ENCODE measurements at regions not wholly inside any gene's neighbourhood (a gene's known extent, or its start where the extent isn't known, plus 50 kb on each side); places are given as distances from the start of the nearest gene placed in this dataset.
"Not testable (repeated sequence)": the region's sequence is repeated elsewhere in the genome, so short reads cannot be mapped to it uniquely, and the experiment has no call there.

- no peak for DNase-seq
Measured at GRCh38 chr18:38250971-38251370, 685.4 kb upstream of the CELF4 start.

- DNase-seq = no peak
Measured at GRCh38 chr18:38244480-38244879, 678.9 kb upstream of the CELF4 start.

GRCh38 chr18:38243291-38243690, 677.7 kb upstream of the CELF4 start:
- DNase-seq = no peak

DNA sequence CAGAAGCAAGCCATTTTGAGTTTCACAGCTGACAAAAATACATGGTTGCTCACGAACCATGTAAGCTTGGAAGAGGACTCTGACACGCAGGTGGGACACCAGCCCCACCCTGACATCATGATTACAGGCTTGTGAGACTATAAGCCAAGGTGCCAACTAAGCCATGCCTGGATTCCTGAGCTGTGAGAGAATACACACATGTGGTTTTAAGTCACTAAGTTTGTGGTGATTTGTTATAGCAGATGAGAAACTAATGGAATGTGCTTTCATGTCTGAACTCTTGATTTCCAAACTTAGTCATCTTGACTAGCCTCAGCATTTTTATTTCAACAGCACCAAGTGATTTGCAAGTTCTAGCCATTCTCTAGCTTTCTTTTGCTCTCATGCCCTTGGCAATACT, 676.1 kb upstream of the CELF4 start:
- DNase-seq = no peak

- DNase-seq = no peak
Measured at GRCh38 chr18:38241216-38241615, 675.6 kb upstream of the CELF4 start.

GRCh38 chr18:38239606-38240005, 674.0 kb upstream of the CELF4 start:
- no peak for DNase-seq

DNA sequence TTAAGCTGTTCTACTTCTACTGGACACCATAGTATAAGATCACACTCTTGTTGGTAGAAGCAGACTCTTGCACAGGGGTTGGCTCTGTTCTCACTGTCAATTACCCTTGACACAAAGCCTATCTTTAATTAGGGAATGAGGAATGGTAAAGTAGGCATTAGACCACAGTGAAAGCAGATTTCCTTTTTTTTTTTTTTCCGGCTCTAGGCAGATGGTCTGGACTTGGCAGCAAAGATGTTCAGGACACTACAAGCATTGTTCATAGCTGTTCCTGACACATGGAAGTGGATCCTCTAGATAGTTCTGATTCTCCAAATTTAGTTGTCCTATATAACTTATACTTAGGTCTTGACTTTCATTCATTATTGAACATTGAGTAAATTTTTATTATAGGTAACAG, 672.2 kb upstream of the CELF4 start:
- no peak for DNase-seq

- DNase-seq = no peak
Measured at GRCh38 chr18:38221476-38222100, 656.0 kb upstream of the CELF4 start.

DNA sequence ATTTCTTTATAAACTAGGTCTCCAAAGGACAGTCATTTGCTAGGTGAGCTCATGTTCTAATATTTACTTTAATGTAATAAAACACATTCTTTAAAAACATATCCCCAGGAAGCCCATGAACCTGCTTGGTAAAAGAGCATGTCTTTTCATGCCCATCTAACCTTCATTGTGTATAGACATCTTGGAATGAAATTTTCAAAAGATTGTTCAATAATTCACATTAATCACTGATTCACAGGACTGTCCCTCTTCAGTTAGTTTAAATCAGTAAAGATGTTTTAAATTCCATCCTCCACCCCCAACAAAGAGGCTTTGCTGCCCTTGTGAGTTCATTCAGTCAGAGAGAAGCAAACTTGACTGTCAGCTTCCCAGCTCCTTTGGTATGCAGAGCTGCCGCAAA, 633.4 kb upstream of the CELF4 start:
- DNase-seq = no peak

- no peak for DNase-seq
Measured at GRCh38 chr18:38198526-38198925, 632.9 kb upstream of the CELF4 start.

- DNase-seq = no peak
Measured at GRCh38 chr18:38186491-38186890, 620.9 kb upstream of the CELF4 start.

GRCh38 chr18:38174594-38174993, 609.0 kb upstream of the CELF4 start:
- DNase-seq = no peak

DNA sequence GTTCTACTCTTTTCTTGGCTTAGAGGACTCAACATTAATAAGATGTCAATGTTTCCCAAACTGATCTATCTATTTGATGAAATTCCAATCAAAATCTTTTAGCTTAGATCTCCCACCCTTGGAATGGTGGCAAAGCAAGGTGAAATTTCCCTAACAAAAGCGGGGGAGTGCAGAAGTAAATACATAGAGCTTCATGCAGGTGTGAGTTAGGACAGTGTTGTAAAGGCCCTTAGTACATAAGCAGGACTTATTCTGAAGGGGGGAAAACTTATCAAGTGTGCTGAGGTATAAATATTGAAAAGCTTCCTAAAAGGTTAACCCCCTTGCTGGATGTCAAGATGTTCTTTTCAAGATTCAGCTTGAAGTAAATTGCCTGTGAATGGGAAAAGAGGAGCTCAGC, 608.6 kb upstream of the CELF4 start:
- DNase-seq = no peak

DNA sequence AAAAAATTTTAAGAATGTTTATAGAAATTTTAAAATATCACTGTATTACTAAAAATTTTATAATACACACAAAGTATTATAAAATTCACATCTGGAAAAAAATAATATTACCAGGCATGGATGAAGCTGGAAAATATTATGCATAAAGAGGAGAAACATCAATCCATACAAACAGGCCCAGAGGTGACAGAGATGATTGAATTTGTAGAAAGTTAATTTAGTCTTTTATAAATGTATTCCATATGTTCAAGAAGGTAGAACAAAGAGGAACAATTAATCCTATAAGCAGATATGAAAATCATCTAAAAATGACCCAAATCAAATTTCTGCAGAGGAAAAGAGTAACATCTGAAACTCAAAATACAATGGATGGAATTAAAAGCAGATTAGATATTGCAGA, 605.2 kb upstream of the CELF4 start:
- no peak for DNase-seq

DNA sequence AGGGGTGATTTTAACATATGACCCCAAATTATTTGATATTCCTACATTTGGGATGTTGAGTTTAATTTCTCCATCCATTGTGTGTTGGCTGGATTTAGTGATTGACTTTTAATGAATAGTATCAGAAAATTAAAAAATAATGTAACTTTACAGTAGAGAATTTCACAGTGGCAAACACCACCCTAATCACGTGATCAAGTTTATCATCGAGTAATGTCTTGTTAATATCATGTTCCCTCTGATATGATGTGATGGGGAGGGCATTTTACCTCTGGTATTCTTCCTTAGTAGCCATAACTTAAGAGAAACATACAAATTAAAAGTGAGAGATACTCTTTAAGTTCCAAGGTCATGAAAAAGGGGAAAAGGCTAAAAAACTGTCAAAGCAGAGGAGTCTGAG, 602.0 kb upstream of the CELF4 start:
- DNase-seq = no peak

DNA sequence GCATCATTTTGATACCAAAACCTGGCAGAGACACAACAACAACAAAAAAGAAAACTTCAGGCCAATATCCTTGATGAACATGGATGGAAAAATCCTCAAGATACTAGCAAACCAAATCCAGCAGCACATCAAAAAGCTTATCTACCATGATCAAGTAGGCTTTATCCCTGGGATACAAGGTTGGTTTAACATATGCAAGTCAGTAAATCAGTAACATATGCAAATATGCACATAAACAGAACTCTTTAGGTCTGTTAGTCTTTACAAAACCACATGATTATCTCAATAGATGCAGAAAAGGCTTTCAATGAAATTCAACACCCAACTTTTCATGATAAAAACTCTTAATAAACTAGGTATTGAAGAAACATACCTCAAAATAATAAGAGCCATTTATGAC, 587.5 kb upstream of the CELF4 start:
- not testable (repeated sequence) for DNase-seq

DNA sequence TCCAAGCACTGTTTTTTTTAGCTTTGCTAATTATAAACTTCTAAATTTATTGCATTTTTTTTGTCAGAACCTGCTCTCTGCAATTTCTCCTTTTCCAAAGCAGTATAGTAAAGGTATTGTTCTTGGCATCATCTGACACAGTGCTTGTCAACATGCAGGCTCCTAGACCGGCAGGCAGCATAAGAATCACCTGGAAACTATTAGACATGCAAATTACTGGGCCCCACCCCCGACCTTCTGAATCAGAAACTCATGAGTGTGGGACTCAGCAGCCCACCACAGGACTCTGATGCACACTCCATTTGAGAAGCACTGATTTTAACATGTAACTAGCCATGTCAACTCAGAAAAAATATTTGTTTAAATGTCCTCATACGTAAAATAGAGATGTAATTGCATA, 551.1 kb upstream of the CELF4 start:
- DNase-seq = no peak

DNA sequence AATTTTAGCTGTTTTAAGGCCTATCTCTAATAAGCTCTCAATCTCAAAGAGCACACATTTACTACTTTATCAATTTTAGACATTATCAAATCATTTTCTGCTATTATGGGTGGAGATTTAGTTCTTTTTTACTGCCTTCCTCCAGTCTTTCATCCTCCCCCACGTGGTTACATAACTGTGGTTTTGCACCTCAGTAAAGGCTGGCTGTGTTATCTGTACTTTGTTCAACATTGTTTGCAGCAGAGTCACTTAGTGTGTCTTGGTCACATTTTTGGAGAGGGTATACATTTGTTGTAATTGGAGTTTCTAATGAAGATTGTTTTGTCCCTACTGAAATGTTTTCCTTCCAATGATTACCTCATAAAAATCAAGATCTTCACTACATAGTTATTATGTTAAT, 549.6 kb upstream of the CELF4 start:
- DNase-seq = no peak

DNA sequence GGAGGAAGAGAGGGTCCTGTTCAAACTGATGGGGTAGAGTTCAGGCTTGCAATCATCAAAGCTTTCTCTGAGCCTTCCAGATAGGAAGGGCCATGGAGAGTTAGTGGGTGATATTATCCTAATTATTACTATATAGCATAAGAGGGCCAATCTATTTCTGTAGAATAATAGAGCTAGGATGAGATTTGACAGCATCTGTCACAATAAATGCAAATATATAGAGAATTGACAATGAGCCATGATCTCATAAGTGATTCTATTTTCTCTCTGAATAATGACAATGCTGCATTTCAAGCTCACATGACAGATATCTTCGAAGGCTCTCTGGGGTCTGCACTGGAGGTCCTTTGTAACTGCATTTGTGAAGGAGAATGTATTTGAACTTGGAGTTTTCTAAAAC, 521.9 kb upstream of the CELF4 start:
- no peak for DNase-seq

- DNase-seq = no peak
Measured at GRCh38 chr18:38081516-38081915, 515.9 kb upstream of the CELF4 start.

GRCh38 chr18:38077229-38077628, 511.6 kb upstream of the CELF4 start:
- no peak for DNase-seq

GRCh38 chr18:38076346-38077070, 510.9 kb upstream of the CELF4 start:
- DNase-seq = no peak

GRCh38 chr18:38074298-38074876, 508.8 kb upstream of the CELF4 start:
- no peak for DNase-seq

DNA sequence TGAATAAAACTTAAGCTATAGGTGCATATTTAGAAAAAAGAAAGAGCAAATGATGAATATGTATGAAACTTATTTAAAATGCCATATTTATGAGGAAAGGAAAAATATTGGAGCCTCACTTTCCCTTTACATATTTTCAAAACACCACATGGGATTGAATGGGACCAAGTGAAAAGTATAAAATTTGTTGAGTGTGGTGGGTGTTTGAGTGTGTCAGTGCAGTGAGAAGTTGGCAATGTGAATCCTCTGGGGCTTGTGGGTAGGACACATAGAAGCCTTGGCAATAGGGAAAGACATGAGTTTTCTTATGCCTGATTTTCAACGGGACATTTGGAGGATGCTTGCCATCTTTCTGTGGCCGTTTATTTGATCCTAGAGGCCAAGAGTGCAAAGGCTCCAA, 502.2 kb upstream of the CELF4 start:
- DNase-seq = no peak

DNA sequence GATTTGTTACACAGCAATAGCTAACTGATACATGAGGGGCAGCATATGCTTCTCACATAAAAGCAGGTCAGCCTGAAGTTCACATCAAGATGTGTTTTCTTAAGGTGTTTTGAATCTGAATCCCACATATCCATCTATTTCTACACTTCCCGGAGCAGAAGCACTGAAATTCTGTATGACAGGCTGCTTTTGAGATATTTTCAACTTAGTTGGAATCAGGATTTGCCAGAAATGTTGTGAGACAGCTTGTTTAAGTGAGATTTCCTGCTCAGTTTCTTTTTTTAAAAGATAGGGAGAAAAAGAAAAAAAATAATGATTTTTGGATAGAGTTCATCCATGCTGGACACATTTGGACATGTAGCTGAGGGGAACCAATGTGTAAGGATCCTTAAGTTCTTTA, 501.5 kb upstream of the CELF4 start:
- DNase-seq = no peak
